Esophagus muscularis mucosa (tissue), 4 donors: ENCODE measurements at regions not wholly inside any gene's neighbourhood (a gene's known extent, or its start where the extent isn't known, plus 50 kb on each side); places are given as distances from the start of the nearest gene placed in this dataset.

ENCODE experiments used
- DNase-seq: peaks from one replicate; pipeline ENCODE4 v3.0.0-alpha.2; 2017; ENCODE audit errors: extremely low spot score
- H3K27ac ChIP-seq, 4 donors: fragments of 200-600 bp; sonication (generic); replicated peaks in 1 of 4; 1 replicate in 3 of 4; 2 replicates in 1 of 4; pipeline ENCODE4 v1.5.1; 2016 to 2019; ENCODE audit warnings: mild to moderate bottlenecking in 1 of 4
- H3K27me3 ChIP-seq, 4 donors: fragments of 200-600 bp; sonication (generic); one replicate each; pipeline versions ENCODE4 v1.5.1 to v1.6.0; 2016 to 2019
- H3K36me3 ChIP-seq, 4 donors: fragments of 200-600 bp; sonication (generic); one replicate each; pipeline ENCODE4 v1.5.1; 2016 to 2019
- H3K4me1 ChIP-seq, 4 donors: fragments of 200-600 bp; sonication (generic); one replicate each; pipeline ENCODE4 v1.5.1; 2016 to 2019
- H3K4me3 ChIP-seq, 4 donors: fragments of 200-600 bp; sonication (generic); 1 replicate in 2 of 4; 2 replicates in 2 of 4; pipeline ENCODE4 v1.5.1; 2016 to 2019; ENCODE audit warnings: mild to moderate bottlenecking in 4 of 4, moderate library complexity in 1 of 4
- H3K9me3 ChIP-seq, 4 donors: fragments of 200-600 bp; sonication (generic); 1 replicate in 3 of 4; 2 replicates in 1 of 4; pipeline ENCODE4 v1.5.1; 2016 to 2019
- EP300 ChIP-seq: sonication (generic); formaldehyde crosslinking; IDR thresholded peaks from one replicate; pipeline ENCODE4 v1.6.1; 2017; ENCODE audit warnings: antibody characterized with exemption
- POLR2A ChIP-seq: fragments of 450-650 bp; IDR thresholded peaks from one replicate; pipeline ENCODE4 v1.6.1; 2017; ENCODE audit warnings: antibody characterized with exemption, moderate library complexity, mild to moderate bottlenecking, low read depth
- POLR2AphosphoS5 ChIP-seq, 2 donors: sonication (generic); formaldehyde crosslinking; IDR thresholded peaks; one replicate each; pipeline ENCODE4 v1.6.1; 2017; ENCODE audit warnings: antibody characterized with exemption in 2 of 2
- WGBS: methylation state at CpG from one replicate; pipeline ENCODE4 v1.1.5; 2018; 5-methylcytosine and 5-hydroxymethylcytosine counted together
- intact Hi-C: fragments of 100-400 bp; cut with DNase I; formaldehyde crosslinking; loops from one replicate; pipeline ENCODE4 v1.15.1; 2023
- TF ChIP-seq, protein P1 (sequence below), 3 experiments: fragments of 200-600 bp in 2 of 3; fragments of 450-650 bp in 1 of 3; sonication (generic) in 2 of 3; IDR thresholded peaks; one replicate each; pipeline ENCODE4 v1.5.1; 2017 to 2019; ENCODE audit warnings: antibody characterized with exemption in 3 of 3, mild to moderate bottlenecking in 2 of 3, moderate library complexity in 1 of 3

DNA sequence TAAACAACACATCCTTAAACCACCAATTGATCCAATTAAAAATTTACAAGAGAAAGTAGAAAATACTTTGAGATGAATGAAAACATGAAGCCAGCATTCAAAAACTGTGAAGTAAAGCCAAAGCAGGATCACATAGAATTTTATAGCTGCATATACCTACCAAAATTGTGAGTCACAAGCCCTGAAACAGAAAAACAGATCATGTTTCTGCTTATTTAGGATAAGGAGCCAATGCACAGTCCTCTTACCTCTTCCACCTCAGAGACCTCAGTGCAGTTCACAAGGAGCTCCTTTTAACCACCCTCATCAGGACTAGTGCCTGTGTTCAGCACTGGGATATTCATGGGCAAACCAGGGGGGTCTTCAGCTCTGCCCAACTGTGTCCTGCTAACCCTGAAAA is 386.7 kb downstream of the TECRL start:
- TF ChIP-seq, protein P1, sequence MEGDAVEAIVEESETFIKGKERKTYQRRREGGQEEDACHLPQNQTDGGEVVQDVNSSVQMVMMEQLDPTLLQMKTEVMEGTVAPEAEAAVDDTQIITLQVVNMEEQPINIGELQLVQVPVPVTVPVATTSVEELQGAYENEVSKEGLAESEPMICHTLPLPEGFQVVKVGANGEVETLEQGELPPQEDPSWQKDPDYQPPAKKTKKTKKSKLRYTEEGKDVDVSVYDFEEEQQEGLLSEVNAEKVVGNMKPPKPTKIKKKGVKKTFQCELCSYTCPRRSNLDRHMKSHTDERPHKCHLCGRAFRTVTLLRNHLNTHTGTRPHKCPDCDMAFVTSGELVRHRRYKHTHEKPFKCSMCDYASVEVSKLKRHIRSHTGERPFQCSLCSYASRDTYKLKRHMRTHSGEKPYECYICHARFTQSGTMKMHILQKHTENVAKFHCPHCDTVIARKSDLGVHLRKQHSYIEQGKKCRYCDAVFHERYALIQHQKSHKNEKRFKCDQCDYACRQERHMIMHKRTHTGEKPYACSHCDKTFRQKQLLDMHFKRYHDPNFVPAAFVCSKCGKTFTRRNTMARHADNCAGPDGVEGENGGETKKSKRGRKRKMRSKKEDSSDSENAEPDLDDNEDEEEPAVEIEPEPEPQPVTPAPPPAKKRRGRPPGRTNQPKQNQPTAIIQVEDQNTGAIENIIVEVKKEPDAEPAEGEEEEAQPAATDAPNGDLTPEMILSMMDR (IDR thresholded peaks at IDR 0.05), result no peak
- TF ChIP-seq EP300 (no peak), POLR2AphosphoS5 (IDR thresholded peaks at IDR 0.05) (no peak), POLR2A (no peak)
- Histone ChIP-seq H3K4me1 (no peaks in the 10 kb centered on the region), H3K27me3 (no peaks in the 10 kb centered on the region), H3K9me3 (peaks cover 0 to 22% (median 11%) of the 10 kb centered on the region in 4 donors), H3K36me3 (no peaks in the 10 kb centered on the region), H3K4me3 (no peak overlapping the region), H3K27ac (no peak overlapping the region)
- no peak for DNase-seq
- intact Hi-C loops, result no loop called here

DNA sequence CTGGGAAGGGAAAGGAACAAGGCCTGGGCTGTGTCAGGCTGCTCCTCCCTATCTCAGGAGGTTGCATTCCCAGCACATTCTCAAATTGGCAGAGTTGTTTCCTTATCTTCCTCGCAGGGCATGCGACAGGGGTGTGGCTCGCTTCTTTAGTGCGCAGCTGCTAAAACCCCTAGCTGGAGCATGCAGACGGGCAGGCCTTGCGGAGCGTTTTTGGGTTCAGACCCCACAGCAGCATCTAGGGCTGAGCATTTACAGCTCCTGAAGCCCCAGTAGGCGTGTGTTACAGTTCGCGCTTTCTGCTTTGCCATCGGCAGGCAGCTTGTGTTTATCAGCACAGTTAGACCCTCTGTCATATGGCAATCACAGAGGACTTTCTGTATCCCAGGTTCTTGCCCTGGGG is 392.4 kb downstream of the TECRL start:
- H3K27me3 ChIP-seq, result no peaks in the 10 kb centered on the region
- no peaks in the 10 kb centered on the region for H3K4me1 ChIP-seq
- peak; percentile 78 for DNase-seq
- H3K4me3 ChIP-seq, result no peak overlapping the region
- intact Hi-C loops, result no loop called here
- 90% methylated on average over 11 of the region's 11 CpGs for WGBS
- H3K9me3 ChIP-seq, result peaks cover 0 to under 1% (median 0%) of the 10 kb centered on the region in 4 donors
- no peak overlapping the region for H3K27ac ChIP-seq
- H3K36me3 ChIP-seq, result no peaks in the 10 kb centered on the region
- TF ChIP-seq, protein P1 (IDR thresholded peaks at IDR 0.05), result no peak
- TF ChIP-seq EP300, result no peak
- TF ChIP-seq POLR2AphosphoS5 (IDR thresholded peaks at IDR 0.05), result no peak
- TF ChIP-seq POLR2A, result no peak

DNA sequence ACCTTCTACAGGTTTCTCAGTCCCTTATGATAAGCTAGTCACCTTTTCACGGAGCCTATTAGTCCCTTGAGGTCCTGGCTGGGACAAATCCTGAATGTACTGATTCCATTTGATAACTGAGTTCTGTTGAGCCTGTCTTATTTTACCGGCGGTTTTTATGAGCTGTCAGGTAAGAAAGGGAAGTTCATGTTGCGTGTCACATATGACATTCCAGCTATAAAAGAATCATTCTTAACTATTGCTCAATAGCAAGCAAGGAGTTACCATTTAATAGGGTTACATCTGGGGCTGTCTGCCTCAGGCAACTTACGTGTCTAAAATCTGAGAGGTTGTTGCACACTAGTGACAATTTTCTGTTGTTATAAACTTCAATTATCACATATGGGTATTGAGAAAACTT is 394.6 kb downstream of the TECRL start:
- no peaks in the 10 kb centered on the region for H3K36me3 ChIP-seq
- H3K9me3 ChIP-seq, result no peaks in the 10 kb centered on the region
- WGBS, result 61% methylated on average over 5 of the region's 5 CpGs
- DNase-seq, result no peak
- no peak overlapping the region for H3K27ac ChIP-seq
- intact Hi-C loops, result no loop called here
- no peaks in the 10 kb centered on the region for H3K4me1 ChIP-seq
- H3K4me3 ChIP-seq, result no peak overlapping the region
- TF ChIP-seq POLR2A (no peak), POLR2AphosphoS5 (IDR thresholded peaks at IDR 0.05) (no peak), EP300 (no peak)
- TF ChIP-seq, protein P1 (IDR thresholded peaks at IDR 0.05), result no peak
- no peaks in the 10 kb centered on the region for H3K27me3 ChIP-seq

DNA sequence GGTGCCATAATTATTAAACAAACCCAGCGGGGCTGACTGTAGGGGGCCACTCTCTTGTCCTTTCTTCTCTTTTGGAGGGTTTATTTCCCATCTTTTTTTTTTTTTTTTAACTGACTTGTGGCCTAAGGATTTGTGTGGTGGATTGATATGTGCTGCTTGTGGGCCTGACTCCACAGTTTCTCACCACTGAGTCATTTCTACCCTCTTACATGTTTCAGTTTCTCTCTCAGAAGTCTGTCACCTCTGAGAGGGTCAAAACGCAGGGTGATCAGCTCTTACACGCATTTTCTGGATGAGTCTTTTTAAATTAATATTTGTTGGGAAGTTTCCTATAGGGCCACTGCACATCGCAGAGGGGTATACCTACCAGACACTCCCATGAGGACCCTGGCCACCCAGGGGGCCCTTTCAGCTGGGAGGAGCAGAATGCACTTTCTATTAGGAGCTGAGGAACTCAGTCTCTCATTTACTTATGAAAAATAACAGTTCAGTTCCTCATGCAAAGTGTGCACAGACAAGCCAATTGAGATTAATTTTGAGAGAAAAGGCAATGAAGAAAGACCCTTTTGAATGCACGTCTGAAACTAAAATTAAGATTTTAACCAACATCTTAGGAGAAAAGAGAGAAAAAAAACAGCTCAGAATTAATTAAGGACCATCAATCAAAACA is 407.9 kb downstream of the TECRL start:
- TF ChIP-seq POLR2A, result no peak
- TF ChIP-seq EP300, result no peak
- TF ChIP-seq POLR2AphosphoS5 (IDR thresholded peaks at IDR 0.05), result no peak
- TF ChIP-seq, protein P1 (IDR thresholded peaks at IDR 0.05), result no peak
- intact Hi-C loops, result no loop called here
- Histone ChIP-seq H3K36me3 (no peaks in the 10 kb centered on the region), H3K9me3 (no peaks in the 10 kb centered on the region), H3K4me3 (no peak overlapping the region), H3K27ac (no peak overlapping the region), H3K27me3 (no peaks in the 10 kb centered on the region), H3K4me1 (no peaks in the 10 kb centered on the region)
- 84% methylated on average over 5 of the region's 5 CpGs for WGBS
- DNase-seq, result no peak

DNA sequence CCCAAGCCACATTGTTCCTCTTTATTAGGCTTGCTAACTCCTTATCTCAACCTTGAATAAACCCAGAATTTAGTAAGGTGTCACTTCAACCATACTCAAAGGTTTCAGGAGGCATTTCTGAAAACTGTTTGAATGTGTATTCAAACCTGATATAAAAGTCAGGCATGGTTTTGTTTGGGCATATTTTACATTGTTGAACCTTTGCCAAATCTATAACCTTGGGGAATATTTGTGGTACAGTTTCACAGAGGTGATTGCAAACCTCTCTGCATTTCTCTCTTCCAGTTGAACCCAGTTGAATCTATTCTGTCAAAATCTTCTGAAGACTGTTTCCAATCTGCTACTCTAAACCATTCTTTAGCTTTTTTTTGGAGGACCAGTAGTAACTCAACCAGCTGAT is 409.0 kb downstream of the TECRL start:
- H3K36me3 ChIP-seq, result no peaks in the 10 kb centered on the region
- TF ChIP-seq EP300 (no peak), POLR2AphosphoS5 (IDR thresholded peaks at IDR 0.05) (no peak), POLR2A (no peak)
- TF ChIP-seq, protein P1 (IDR thresholded peaks at IDR 0.05), result no peak
- no peak for DNase-seq
- H3K9me3 ChIP-seq, result no peaks in the 10 kb centered on the region
- H3K27ac ChIP-seq, result no peak overlapping the region
- intact Hi-C loops, result no loop called here
- H3K4me3 ChIP-seq, result no peak overlapping the region
- H3K4me1 ChIP-seq, result no peaks in the 10 kb centered on the region
- H3K27me3 ChIP-seq, result no peaks in the 10 kb centered on the region
